Activated naive CD8-positive, alpha-beta T cell treated with anti-CD3 and anti-CD28 coated beads, Interleukin-2, amount 50 U/mL, for 16 hours (primary cell): ENCODE measurements at regions not wholly inside any gene's neighbourhood (a gene's known extent, or its start where the extent isn't known, plus 50 kb on each side); places are given as distances from the start of the nearest gene placed in this dataset.

Source experiments
- DNase-seq: peaks from one replicate; pipeline ENCODE4 v3.0.0-alpha.2; 2020; ENCODE audit warnings: low read depth, low spot score

- DNase-seq, result no peak
Observed at GRCh38 chr15:35854316-35854715, 308.4 kb upstream of the DPH6 start.

GRCh38 chr15:35857567-35858226 lies 311.7 kb upstream of the DPH6 start:
- DNase-seq, result no peak

- no peak for DNase-seq
Observed at GRCh38 chr15:35858707-35859106, 312.7 kb upstream of the DPH6 start.

- no peak for DNase-seq
Observed at GRCh38 chr15:35863655-35864054, 317.7 kb upstream of the DPH6 start.

GRCh38 chr15:35867356-35867755 lies 321.4 kb upstream of the DPH6 start:
- DNase-seq, result no peak

GRCh38 chr15:35871282-35871681 lies 325.3 kb upstream of the DPH6 start:
- no peak for DNase-seq

GRCh38 chr15:35871812-35872211 lies 325.8 kb upstream of the DPH6 start:
- DNase-seq, result no peak

- no peak for DNase-seq
Observed at GRCh38 chr15:35872577-35872976, 326.6 kb upstream of the DPH6 start.

GRCh38 chr15:35874260-35874905 lies 328.4 kb upstream of the DPH6 start:
- DNase-seq, result no peak

- DNase-seq, result no peak
Observed at GRCh38 chr15:35876762-35877161, 330.8 kb upstream of the DPH6 start.

GRCh38 chr15:35880896-35881295 lies 334.9 kb upstream of the DPH6 start:
- no peak for DNase-seq

GRCh38 chr15:35885870-35886269 lies 339.9 kb upstream of the DPH6 start:
- DNase-seq, result no peak

GRCh38 chr15:35886765-35887164 lies 340.8 kb upstream of the DPH6 start:
- no peak for DNase-seq

GRCh38 chr15:35888815-35889214 lies 342.9 kb upstream of the DPH6 start:
- no peak for DNase-seq

GRCh38 chr15:35907511-35907910 lies 361.5 kb upstream of the DPH6 start:
- no peak for DNase-seq

- no peak for DNase-seq
Observed at GRCh38 chr15:35909414-35909813, 363.4 kb upstream of the DPH6 start.

GRCh38 chr15:35910227-35910626 lies 364.3 kb upstream of the DPH6 start:
- no peak for DNase-seq

- no peak for DNase-seq
Observed at GRCh38 chr15:35911052-35911777, 365.2 kb upstream of the DPH6 start.

- no peak for DNase-seq
Observed at GRCh38 chr15:35912196-35912595, 366.2 kb upstream of the DPH6 start.

GRCh38 chr15:35914573-35914972 lies 368.6 kb upstream of the DPH6 start:
- no peak for DNase-seq

GRCh38 chr15:35921046-35921445 lies 375.1 kb upstream of the DPH6 start:
- no peak for DNase-seq

- DNase-seq, result no peak
Observed at GRCh38 chr15:35925275-35926006, 379.5 kb upstream of the DPH6 start.
